Prostate gland (tissue), 2 donors: ENCODE measurements at regions not wholly inside any gene's neighbourhood (a gene's known extent, or its start where the extent isn't known, plus 50 kb on each side); places are given as distances from the start of the nearest gene placed in this dataset.

Source experiments
- POLR2A ChIP-seq: fragments of 450-650 bp; IDR thresholded peaks from one replicate; pipeline ENCODE4 v1.6.1; 2016; ENCODE audit warnings: antibody characterized with exemption, mild to moderate bottlenecking
- POLR2AphosphoS5 ChIP-seq: sonication (generic); formaldehyde crosslinking; IDR thresholded peaks from one replicate; pipeline ENCODE4 v1.6.1; 2017; ENCODE audit warnings: antibody characterized with exemption
- TF ChIP-seq, protein P1 (sequence below), 4 experiments: fragments of 200-600 bp in 2 of 4; fragments of 450-650 bp in 2 of 4; sonication (generic) in 2 of 4; IDR thresholded peaks; 1 replicate in 3 of 4; 2 replicates in 1 of 4; pipeline ENCODE4 v1.5.1; 2016 to 2019; ENCODE audit warnings: antibody characterized with exemption in 4 of 4, mild to moderate bottlenecking in 2 of 4, moderate library complexity in 2 of 4

DNA sequence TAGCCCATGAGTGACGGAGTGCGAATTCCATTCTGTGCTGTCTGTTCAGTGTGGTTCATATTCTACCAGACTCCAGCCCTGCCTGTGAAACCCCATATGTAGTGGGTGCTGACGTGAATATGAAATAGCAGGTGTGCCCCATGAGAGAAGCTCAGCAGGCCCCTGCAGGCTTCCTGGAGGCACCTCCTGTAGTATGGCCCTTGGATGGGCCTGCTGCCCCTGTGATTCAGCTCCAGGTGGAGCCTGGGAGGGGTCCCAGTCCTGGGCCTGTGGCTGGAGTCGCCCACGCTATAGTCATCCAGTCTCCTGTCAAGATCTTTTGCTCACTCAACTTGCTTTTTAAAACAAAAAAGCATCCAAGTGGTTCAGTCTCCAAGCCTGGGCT, 125.5 kb downstream of the GLI2 start:
- TF ChIP-seq, protein P1, sequence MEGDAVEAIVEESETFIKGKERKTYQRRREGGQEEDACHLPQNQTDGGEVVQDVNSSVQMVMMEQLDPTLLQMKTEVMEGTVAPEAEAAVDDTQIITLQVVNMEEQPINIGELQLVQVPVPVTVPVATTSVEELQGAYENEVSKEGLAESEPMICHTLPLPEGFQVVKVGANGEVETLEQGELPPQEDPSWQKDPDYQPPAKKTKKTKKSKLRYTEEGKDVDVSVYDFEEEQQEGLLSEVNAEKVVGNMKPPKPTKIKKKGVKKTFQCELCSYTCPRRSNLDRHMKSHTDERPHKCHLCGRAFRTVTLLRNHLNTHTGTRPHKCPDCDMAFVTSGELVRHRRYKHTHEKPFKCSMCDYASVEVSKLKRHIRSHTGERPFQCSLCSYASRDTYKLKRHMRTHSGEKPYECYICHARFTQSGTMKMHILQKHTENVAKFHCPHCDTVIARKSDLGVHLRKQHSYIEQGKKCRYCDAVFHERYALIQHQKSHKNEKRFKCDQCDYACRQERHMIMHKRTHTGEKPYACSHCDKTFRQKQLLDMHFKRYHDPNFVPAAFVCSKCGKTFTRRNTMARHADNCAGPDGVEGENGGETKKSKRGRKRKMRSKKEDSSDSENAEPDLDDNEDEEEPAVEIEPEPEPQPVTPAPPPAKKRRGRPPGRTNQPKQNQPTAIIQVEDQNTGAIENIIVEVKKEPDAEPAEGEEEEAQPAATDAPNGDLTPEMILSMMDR (IDR thresholded peaks at IDR 0.05) = no peak
- TF ChIP-seq POLR2AphosphoS5 (no peak), POLR2A (no peak)
